Naive thymus-derived CD4-positive, alpha-beta T cell (primary cell): ENCODE measurements at regions not wholly inside any gene's neighbourhood (a gene's known extent, or its start where the extent isn't known, plus 50 kb on each side); places are given as distances from the start of the nearest gene placed in this dataset.

Experiments
- ATAC-seq: fragments of 150-1000 bp; cut with Tn5 transposase; 2 replicates; pipeline ENCODE4 v1.10.0; 2021; ENCODE audit warnings: mild to moderate bottlenecking, moderate library complexity
- CTCF ChIA-PET: fragments of 350-600 bp; sonication (Branson Sonifier 250); formaldehyde crosslinking; loops from one replicate; lab custom pipeline; 2021; ENCODE audit warnings: antibody characterized with exemption; lab: Charles Lee
- POLR2A ChIA-PET: fragments of 350-600 bp; sonication (Branson Sonifier 250); formaldehyde crosslinking; loops from one replicate; lab custom pipeline; 2021; ENCODE audit warnings: antibody characterized with exemption, inconsistent platforms; lab: Charles Lee
- DNase-seq, 9 donors: peaks; one replicate each; pipeline versions ENCODE4 v3.0.0 to v3.0.0-alpha.2; 2020 to 2022; ENCODE audit warnings: mixed read lengths in 1 of 9
- H3K27ac ChIP-seq: one replicate; pipeline ENCODE4 v1.7.0; 2013; ENCODE audit warnings: mild to moderate bottlenecking, low read depth, low read length, moderate library complexity
- H3K27me3 ChIP-seq, 2 donors: one replicate each; pipeline ENCODE4 v1.7.0; 2013; ENCODE audit warnings: low read length in 2 of 2, mild to moderate bottlenecking in 2 of 2, moderate library complexity in 2 of 2; ENCODE audit not compliant: control insufficient read depth in 2 of 2, insufficient read depth in 2 of 2
- H3K36me3 ChIP-seq, 3 experiments: 1 replicate in 2 of 3; 2 replicates in 1 of 3; pipeline ENCODE4 v1.7.0; 2013; ENCODE audit warnings: low read length in 3 of 3, mild to moderate bottlenecking in 3 of 3, moderate library complexity in 1 of 3; ENCODE audit not compliant: insufficient read depth in 3 of 3, control insufficient read depth in 2 of 3
- H3K4me1 ChIP-seq, 2 donors: one replicate each; pipeline ENCODE4 v1.7.0; 2013; ENCODE audit warnings: low read length in 2 of 2, mild to moderate bottlenecking in 2 of 2, moderate library complexity in 1 of 2; ENCODE audit not compliant: control insufficient read depth in 2 of 2, insufficient read depth in 2 of 2
- H3K4me3 ChIP-seq: 2 replicates; pipeline ENCODE4 v1.7.0; 2013; ENCODE audit warnings: mild to moderate bottlenecking, low read length
- H3K9me3 ChIP-seq, 3 experiments: 1 replicate in 2 of 3; 2 replicates in 1 of 3; pipeline ENCODE4 v1.7.0; 2013; ENCODE audit warnings: low read length in 3 of 3; ENCODE audit not compliant: control insufficient read depth in 2 of 3
- H3K27ac Mint-ChIP-seq, 9 donors: one replicate each; pipeline ENCODE4 v1.8.0; 2020 to 2022; ENCODE audit warnings: mixed read lengths in 9 of 9, mild to moderate bottlenecking in 8 of 9, moderate library complexity in 5 of 9, inconsistent platforms in 2 of 9
- H3K27me3 Mint-ChIP-seq, 5 donors: one replicate each; pipeline ENCODE4 v1.8.0; 2021 to 2022; ENCODE audit warnings: mixed read lengths in 5 of 5, mild to moderate bottlenecking in 1 of 5
- H3K36me3 Mint-ChIP-seq, 5 donors: one replicate each; pipeline ENCODE4 v1.8.0; 2020 to 2022; ENCODE audit warnings: mixed read lengths in 5 of 5, mild to moderate bottlenecking in 3 of 5, inconsistent platforms in 1 of 5
- H3K4me1 Mint-ChIP-seq, 7 donors: one replicate each; pipeline ENCODE4 v1.8.0; 2020 to 2022; ENCODE audit warnings: mixed read lengths in 7 of 7, mild to moderate bottlenecking in 3 of 7, inconsistent platforms in 1 of 7
- H3K4me3 Mint-ChIP-seq, 10 donors: one replicate each; pipeline ENCODE4 v1.8.0; 2020 to 2022; ENCODE audit warnings: mild to moderate bottlenecking in 10 of 10, mixed read lengths in 10 of 10, moderate library complexity in 6 of 10, inconsistent platforms in 2 of 10
- H3K9me3 Mint-ChIP-seq, 11 donors: one replicate each; pipeline ENCODE4 v1.8.0; 2020 to 2022; ENCODE audit warnings: mixed read lengths in 11 of 11, mild to moderate bottlenecking in 4 of 11, inconsistent platforms in 1 of 11, moderate library complexity in 1 of 11
- intact Hi-C, 2 donors: fragments of 100-400 bp; cut with micrococcal nuclease; formaldehyde crosslinking; loops; one replicate each; pipeline ENCODE4 v1.15.1; 2023

DNA sequence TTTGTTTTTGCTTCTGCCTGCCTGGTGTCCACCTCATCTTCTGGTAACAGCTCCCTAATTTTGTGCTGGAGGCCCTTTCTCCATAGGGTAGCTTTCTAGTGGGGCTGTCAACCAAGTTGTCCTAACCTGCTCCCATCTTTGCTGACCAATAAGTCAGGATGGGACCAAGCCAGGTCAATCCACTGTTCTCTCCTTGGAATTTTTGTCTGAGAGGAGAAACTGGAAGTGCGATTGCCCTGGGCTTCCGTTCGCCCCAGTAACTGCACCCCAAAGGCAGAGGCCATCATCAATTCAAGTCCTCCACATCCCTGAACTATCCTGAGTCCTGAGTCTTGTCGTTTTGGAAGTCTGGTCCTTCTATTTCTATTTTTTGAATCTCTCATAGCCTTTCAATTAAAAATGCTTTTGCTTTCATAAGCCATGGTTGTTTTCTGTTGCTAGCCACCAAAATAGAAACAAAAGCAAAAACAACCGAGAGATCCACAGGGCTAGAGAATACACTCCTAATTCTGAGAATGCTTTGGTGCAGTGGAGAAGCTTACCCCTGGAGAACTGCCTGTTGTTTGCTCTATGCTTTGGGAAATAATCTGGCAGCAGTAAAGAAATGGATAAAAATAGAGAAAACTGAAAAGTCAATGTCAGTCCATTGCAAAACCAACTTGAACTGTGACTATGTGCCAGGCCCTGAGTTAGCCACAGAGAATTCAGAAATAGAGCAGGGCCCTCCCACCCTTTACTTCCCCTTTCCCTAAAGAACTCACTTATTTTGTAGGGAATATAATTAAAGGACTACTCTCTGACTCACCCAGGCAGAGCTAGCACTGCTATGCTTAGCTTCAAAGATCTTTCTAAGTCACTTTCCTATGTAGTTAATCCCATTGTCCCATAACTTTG, 368.1 kb downstream of the CXCL12 start:
- POLR2A ChIA-PET = no interaction called here
- no peak overlapping the region for H3K27ac Mint-ChIP-seq
- CTCF ChIA-PET = no interaction called here

GRCh38 chr10:44015702-44016500, 367.2 kb upstream of the ZNF32 start:
- Mint-ChIP-seq H3K36me3 (no peaks in the 10 kb centered on the region), H3K27ac (no peak overlapping the region), H3K9me3 (no peaks in the 10 kb centered on the region), H3K4me1 (peaks cover 0 to 4% (median 0%) of the 10 kb centered on the region in 7 donors), H3K27me3 (peaks cover 0 to 10% (median 7%) of the 10 kb centered on the region in 5 donors), H3K4me3 (no peak overlapping the region)
- no peaks in the 10 kb centered on the region for H3K27me3 ChIP-seq
- no peaks in the 10 kb centered on the region for H3K4me1 ChIP-seq
- intact Hi-C loops = no loop called here
- no peak overlapping the region for H3K27ac ChIP-seq
- ATAC-seq (no peak), DNase-seq (no peak)
- POLR2A ChIA-PET = no interaction called here
- H3K4me3 ChIP-seq = no peak overlapping the region
- H3K9me3 ChIP-seq = no peaks in the 10 kb centered on the region
- CTCF ChIA-PET = no interaction called here
- H3K36me3 ChIP-seq = no peaks in the 10 kb centered on the region

More for the DNA sequence above, 368.1 kb downstream of the CXCL12 start:
- Mint-ChIP-seq H3K9me3 (no peaks in the 10 kb centered on the region), H3K4me1 (peaks cover 0 to 2% (median 0%) of the 10 kb centered on the region in 7 donors), H3K36me3 (no peaks in the 10 kb centered on the region), H3K27me3 (peaks cover 0 to 10% (median 7%) of the 10 kb centered on the region in 5 donors), H3K4me3 (no peak overlapping the region)
- ATAC-seq (no peak), DNase-seq (no peak)
- Histone ChIP-seq H3K9me3 (no peaks in the 10 kb centered on the region), H3K4me1 (no peaks in the 10 kb centered on the region), H3K27me3 (no peaks in the 10 kb centered on the region), H3K4me3 (no peak overlapping the region), H3K27ac (no peak overlapping the region), H3K36me3 (no peaks in the 10 kb centered on the region)
- intact Hi-C loops = no loop called here

GRCh38 chr10:44014644-44015250, 366.1 kb upstream of the ZNF32 start:
- no peak overlapping the region for H3K27ac ChIP-seq
- H3K9me3 Mint-ChIP-seq = no peaks in the 10 kb centered on the region
- H3K27ac Mint-ChIP-seq = no peak overlapping the region
- H3K36me3 ChIP-seq = no peaks in the 10 kb centered on the region
- no peaks in the 10 kb centered on the region for H3K27me3 ChIP-seq
- H3K4me1 ChIP-seq = no peaks in the 10 kb centered on the region
- DNase-seq (no peak), ATAC-seq (no peak)
- peaks cover 0 to 10% (median 7%) of the 10 kb centered on the region in 5 donors for H3K27me3 Mint-ChIP-seq
- intact Hi-C loops = no loop called here
- no peak overlapping the region for H3K4me3 Mint-ChIP-seq
- H3K4me1 Mint-ChIP-seq = peaks cover 0 to 7% (median 0%) of the 10 kb centered on the region in 7 donors
- H3K36me3 Mint-ChIP-seq = no peaks in the 10 kb centered on the region
- POLR2A ChIA-PET = no interaction called here
- no peak overlapping the region for H3K4me3 ChIP-seq
- CTCF ChIA-PET = no interaction called here
- H3K9me3 ChIP-seq = no peaks in the 10 kb centered on the region

- CTCF ChIA-PET = no interaction called here
- ATAC-seq (no peak), DNase-seq (no peak)
- Histone ChIP-seq H3K27me3 (no peaks in the 10 kb centered on the region), H3K9me3 (no peaks in the 10 kb centered on the region), H3K36me3 (no peaks in the 10 kb centered on the region), H3K4me3 (no peak overlapping the region), H3K4me1 (no peaks in the 10 kb centered on the region), H3K27ac (no peak overlapping the region)
- no peak overlapping the region for H3K4me3 Mint-ChIP-seq
- peaks cover 0 to 7% (median 0%) of the 10 kb centered on the region in 7 donors for H3K4me1 Mint-ChIP-seq
- POLR2A ChIA-PET = no interaction called here
- H3K27ac Mint-ChIP-seq = no peak overlapping the region
- intact Hi-C loops = no loop called here
- no peaks in the 10 kb centered on the region for H3K36me3 Mint-ChIP-seq
- H3K27me3 Mint-ChIP-seq = peaks cover 0 to 10% (median 6%) of the 10 kb centered on the region in 5 donors
- H3K9me3 Mint-ChIP-seq = no peaks in the 10 kb centered on the region
These were observed 365.3 kb upstream of the ZNF32 start for GRCh38 chr10:44013981-44014380.

DNA sequence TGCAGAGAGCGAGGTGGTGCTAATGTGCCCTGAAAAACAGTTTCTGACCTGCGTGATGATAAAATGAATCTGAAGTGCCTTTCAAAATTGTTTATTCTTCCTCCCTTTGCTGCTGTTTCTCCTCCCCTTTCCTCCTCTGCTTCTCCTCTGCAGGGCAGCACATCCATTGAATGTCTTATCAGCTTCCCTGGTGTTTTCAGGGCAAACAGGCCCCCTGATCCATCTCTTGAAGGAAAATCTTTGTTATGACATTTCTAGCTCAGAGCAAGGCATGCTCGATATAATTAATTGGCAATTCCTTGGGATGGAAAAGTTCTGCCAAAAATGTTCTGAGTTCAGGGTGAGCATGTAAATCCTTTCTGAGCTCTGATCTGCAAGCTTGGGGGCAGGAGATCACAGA, 364.2 kb upstream of the ZNF32 start:
- ChIA-PET POLR2A (no interaction called here), CTCF (no interaction called here)
- Histone ChIP-seq H3K9me3 (no peaks in the 10 kb centered on the region), H3K36me3 (no peaks in the 10 kb centered on the region), H3K4me3 (no peak overlapping the region), H3K27ac (no peak overlapping the region), H3K27me3 (no peaks in the 10 kb centered on the region), H3K4me1 (no peaks in the 10 kb centered on the region)
- no peaks in the 10 kb centered on the region for H3K9me3 Mint-ChIP-seq
- no peaks in the 10 kb centered on the region for H3K36me3 Mint-ChIP-seq
- no peak overlapping the region for H3K27ac Mint-ChIP-seq
- no peak overlapping the region for H3K4me3 Mint-ChIP-seq
- intact Hi-C loops = no loop called here
- no peak for DNase-seq
- peaks cover 0 to 8% (median 5%) of the 10 kb centered on the region in 5 donors for H3K27me3 Mint-ChIP-seq
- ATAC-seq = no peak
- H3K4me1 Mint-ChIP-seq = peaks cover 0 to 7% (median 0%) of the 10 kb centered on the region in 7 donors

DNA sequence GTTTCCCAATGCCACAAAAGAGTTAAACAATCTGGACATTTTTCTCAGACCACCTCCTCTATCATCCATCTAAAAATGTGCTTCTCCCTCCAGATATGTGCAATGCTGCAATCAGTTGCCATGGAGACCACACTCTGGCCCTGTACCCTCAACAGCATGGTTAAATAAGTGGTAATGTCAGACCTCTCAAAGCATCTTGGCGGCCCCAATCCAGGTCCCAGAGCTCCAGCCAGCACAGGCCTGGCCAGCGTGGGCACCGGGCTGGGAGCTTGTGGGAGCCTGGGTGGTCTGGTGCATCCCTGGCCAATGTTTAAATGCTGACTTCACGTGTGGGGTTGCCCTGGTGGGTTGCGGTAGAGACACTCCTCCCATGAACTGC, 362.9 kb upstream of the ZNF32 start:
- no peak for DNase-seq
- intact Hi-C loops = no loop called here
- peaks cover 0 to 7% (median 0%) of the 10 kb centered on the region in 7 donors for H3K4me1 Mint-ChIP-seq
- ChIA-PET POLR2A (no interaction called here), CTCF (no interaction called here)
- H3K9me3 Mint-ChIP-seq = no peaks in the 10 kb centered on the region
- H3K4me1 ChIP-seq = no peaks in the 10 kb centered on the region
- no peak overlapping the region for H3K4me3 Mint-ChIP-seq
- ATAC-seq = no peak
- no peak overlapping the region for H3K4me3 ChIP-seq
- peaks cover 0 to 11% (median 5%) of the 10 kb centered on the region in 5 donors for H3K27me3 Mint-ChIP-seq
- H3K36me3 ChIP-seq = no peaks in the 10 kb centered on the region
- H3K9me3 ChIP-seq = no peaks in the 10 kb centered on the region
- H3K36me3 Mint-ChIP-seq = no peaks in the 10 kb centered on the region
- no peak overlapping the region for H3K27ac Mint-ChIP-seq
- H3K27me3 ChIP-seq = no peaks in the 10 kb centered on the region
- no peak overlapping the region for H3K27ac ChIP-seq
